K562 (cell line): ENCODE measurements at regions not wholly inside any gene's neighbourhood (a gene's known extent, or its start where the extent isn't known, plus 50 kb on each side); places are given as distances from the start of the nearest gene placed in this dataset.

Experiments
- ATAC-seq: fragments of 200-7000 bp; cut with Tn5 transposase; 3 replicates; pipeline ENCODE4 v1.9.1; 2020; ENCODE audit warnings: moderate library complexity
- BruUV-seq: library from RNA; stranded (reverse); fragments of 400-500 nt; replicated peaks from 2 replicates; lab custom pipeline; 2021; lab: Mats Ljungman, UMichigan
- CTCF ChIA-PET: fragments of 300-600 bp; formaldehyde crosslinking; extraction: SDS; loops from one replicate; lab custom pipeline; 2021; ENCODE audit warnings: low intra/inter-chr PET ratio; lab: Yijun Ruan, JAX
- POLR2A ChIA-PET: fragments of 300-600, 350-650 bp; sonication (Branson Sonifier 250); formaldehyde crosslinking; extraction: SDS; loops from one replicate; lab custom pipeline; 2021; ENCODE audit warnings: antibody characterized with exemption, inconsistent platforms; lab: Yijun Ruan, JAX
- DNase-seq, 4 experiments: peaks; one replicate each; pipeline versions ENCODE4 v3.0.0 to v3.0.0-alpha.2; 2011 to 2018; ENCODE audit warnings: low spot score in 3 of 4, mixed read lengths in 3 of 4; ENCODE audit errors: extremely low read depth in 1 of 4
- FAIRE-seq: peaks from 2 replicates; lab custom pipeline; 2011; peaks lifted over from hg19 to GRCh38; lab: Jason Lieb, UNC
- H2AFZ ChIP-seq: 2 replicates; pipeline ENCODE4 v1.6.0; 2011; ENCODE audit warnings: low read depth, low read length, control low read depth, inconsistent platforms
- H3K27ac ChIP-seq: fragments of 200-600 bp; 3 replicates; pipeline ENCODE4 v1.8.0; 2011; ENCODE audit warnings: low read depth, mild to moderate bottlenecking, control low read depth, inconsistent platforms, low read length, moderate library complexity, mixed read lengths; ENCODE audit errors: extremely low read depth
- H3K27me3 ChIP-seq, 2 experiments: fragments of 300-600 bp in 1 of 2; 2 replicates in 1 of 2; 3 replicates in 1 of 2; pipeline versions ENCODE4 v1.6.0 to v1.8.0; 2011; ENCODE audit warnings: inconsistent platforms in 2 of 2, low read length in 2 of 2, mild to moderate bottlenecking in 1 of 2, mixed read lengths in 1 of 2, moderate library complexity in 1 of 2; ENCODE audit not compliant: control insufficient read depth in 2 of 2, insufficient read depth in 2 of 2
- H3K36me3 ChIP-seq: fragments of 300-600 bp; 3 replicates; pipeline ENCODE4 v1.8.0; 2011; ENCODE audit warnings: mild to moderate bottlenecking, low read length, inconsistent platforms; ENCODE audit not compliant: control insufficient read depth, insufficient read depth
- H3K4me1 ChIP-seq, 2 experiments: fragments of 200-600 bp in 1 of 2; replicated peaks in 1 of 2; 2 replicates in 1 of 2; 3 replicates in 1 of 2; pipeline versions ENCODE4 v1.5.1 to v1.8.0; 2011; ENCODE audit warnings: inconsistent platforms in 2 of 2, low read length in 2 of 2, mild to moderate bottlenecking in 1 of 2, mixed read lengths in 1 of 2, moderate library complexity in 1 of 2; ENCODE audit not compliant: control insufficient read depth in 2 of 2, insufficient read depth in 2 of 2
- H3K4me2 ChIP-seq: 2 replicates; pipeline ENCODE4 v1.6.1; 2011; ENCODE audit warnings: low read length, control low read depth, inconsistent platforms, mixed read lengths; ENCODE audit not compliant: insufficient read depth
- H3K4me3 ChIP-seq: fragments of 200-600 bp; sonication (generic), shearing (Covaris generic); 2 replicates; pipeline ENCODE4 v1.5.1; 2016; ENCODE audit warnings: control low read depth, inconsistent platforms
- H3K79me2 ChIP-seq: fragments of 200-600 bp; 3 replicates; pipeline ENCODE4 v1.8.0; 2011; ENCODE audit warnings: low read length, inconsistent platforms; ENCODE audit not compliant: control insufficient read depth, insufficient read depth
- H3K9ac ChIP-seq, 2 experiments: 2 replicates each; pipeline versions ENCODE4 v1.6.0 to v1.6.1; 2011; ENCODE audit warnings: low read depth in 2 of 2, low read length in 2 of 2, control low read depth in 1 of 2, inconsistent platforms in 1 of 2, mild to moderate bottlenecking in 1 of 2, mixed read lengths in 1 of 2; ENCODE audit not compliant: insufficient read depth in 1 of 2
- H3K9me1 ChIP-seq: one replicate; pipeline ENCODE4 v1.6.0; 2011; ENCODE audit warnings: inconsistent platforms, mild to moderate bottlenecking, low read length, moderate library complexity; ENCODE audit not compliant: control insufficient read depth, insufficient read depth
- H3K9me3 ChIP-seq: replicated peaks from 2 replicates; pipeline ENCODE4 v1.5.1; 2011; ENCODE audit warnings: low read depth, low read length, inconsistent platforms; ENCODE audit not compliant: control insufficient read depth, insufficient read depth
- H4K20me1 ChIP-seq: replicated peaks from 2 replicates; pipeline ENCODE4 v1.6.1; 2011; ENCODE audit warnings: low read length, inconsistent platforms, mixed read lengths; ENCODE audit not compliant: control insufficient read depth, insufficient read depth
- PRDM10 ChIP-seq: fragments of 450-650 bp; IDR thresholded peaks from 2 replicates; pipeline ENCODE4 v1.6.1; 2018; ENCODE audit not compliant: partially characterized antibody
- ZBTB26 ChIP-seq: fragments of 450-650 bp; formaldehyde crosslinking; IDR thresholded peaks from 2 replicates; pipeline ENCODE4 v1.4.0; 2022; ENCODE audit warnings: missing genetic modification characterization
- WGBS: fragments of 100-300 bp; shearing (Covaris generic); methylation state at CpG from one replicate; pipeline ENCODE4 v1.1.6; 2016; ENCODE audit warnings: low coverage, mixed read lengths; ENCODE audit not compliant: insufficient coverage; ENCODE audit errors: missing lambda C conversion rate; 5-methylcytosine and 5-hydroxymethylcytosine counted together
- in situ Hi-C: fragments of 300-500 bp; cut with MboI; formaldehyde crosslinking; loops from 4 replicates; pipeline ENCODE4 v1.15.0; 2018; ENCODE audit warnings: inconsistent platforms, mixed read lengths
- intact Hi-C: fragments of 100-400 bp; cut with micrococcal nuclease; formaldehyde crosslinking; loops from 2 replicates; pipeline ENCODE4 v1.14.2; 2022

DNA sequence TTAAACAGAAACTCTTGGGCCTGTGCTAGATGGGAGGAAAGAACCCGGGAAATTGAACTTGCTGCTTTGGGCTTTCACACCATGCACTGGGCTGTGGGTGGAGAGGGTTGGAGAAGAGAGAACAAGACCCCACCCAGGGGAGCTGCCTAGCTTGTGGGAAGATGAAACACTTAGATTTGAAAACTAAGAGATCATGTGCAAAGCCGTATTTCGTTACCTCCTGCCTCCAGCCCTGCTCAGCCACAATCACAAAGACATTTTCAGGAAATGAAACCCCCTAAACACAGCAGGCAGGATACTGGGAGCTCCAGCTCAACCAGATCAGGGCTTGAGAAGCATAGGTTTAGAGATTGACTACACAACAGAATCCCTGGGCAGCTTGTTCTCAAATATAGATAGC, 183.0 kb upstream of the C2CD4B start:
- DNase-seq (no peak), ATAC-seq (no peak), FAIRE-seq (no peak)
- peaks cover 20 to 34% of the 10 kb centered on the region in 2 experiments for H3K27me3 ChIP-seq
- no peak overlapping the region for H2AFZ ChIP-seq
- H3K9ac ChIP-seq, result no peak overlapping the region
- no peaks in the 10 kb centered on the region for H3K79me2 ChIP-seq
- H3K27ac ChIP-seq, result no peak overlapping the region
- 0% methylated on average over 3 of the region's 3 CpGs for WGBS
- no peaks in the 10 kb centered on the region for H4K20me1 ChIP-seq
- ChIA-PET POLR2A (interaction anchor here (1.0 kb wide), 1 partner anchor 22 kb away, joined by 4 read pairs; no protein-coding TSS in a partner anchor), CTCF (no interaction called here)
- H3K9me3 ChIP-seq, result no peaks in the 10 kb centered on the region
- no peak overlapping the region for H3K4me3 ChIP-seq
- H3K4me2 ChIP-seq, result no peak overlapping the region
- in situ Hi-C loops (no loop called here), intact Hi-C loops (no loop called here)
- H3K9me1 ChIP-seq, result no peaks in the 10 kb centered on the region
- no TSS peak for BruUV-seq
- TF ChIP-seq PRDM10, result peak; percentile 70
- no peak for TF ChIP-seq ZBTB26 (CRISPR knock-in tag)
- no peaks in the 10 kb centered on the region for H3K4me1 ChIP-seq
- no peaks in the 10 kb centered on the region for H3K36me3 ChIP-seq
